ENCODE measurements at regions not wholly inside any gene's neighbourhood (a gene's known extent, or its start where the extent isn't known, plus 50 kb on each side); places are given as distances from the start of the nearest gene placed in this dataset.

- TF ChIP-seq CTCF (IDR thresholded peaks at IDR 0.05; ENCODE audit: low read depth, low read length), result 0 out of 2 replicates have a peak, but pooled peaks have one; percentile 6
- no peak for TF ChIP-seq EZH2phosphoT487 (IDR thresholded peaks at IDR 0.05; ENCODE audit: low read depth)
Measured at GRCh38 chr13:33466262-33466661, 180.7 kb upstream of the STARD13 start.
